ENCODE measurements at regions not wholly inside any gene's neighbourhood (a gene's known extent, or its start where the extent isn't known, plus 50 kb on each side); places are given as distances from the start of the nearest gene placed in this dataset.

GRCh38 chr5:173691931-173692330 is 75.5 kb upstream of the BOD1 start (continued):
- TF ChIP-seq, protein P1, sequence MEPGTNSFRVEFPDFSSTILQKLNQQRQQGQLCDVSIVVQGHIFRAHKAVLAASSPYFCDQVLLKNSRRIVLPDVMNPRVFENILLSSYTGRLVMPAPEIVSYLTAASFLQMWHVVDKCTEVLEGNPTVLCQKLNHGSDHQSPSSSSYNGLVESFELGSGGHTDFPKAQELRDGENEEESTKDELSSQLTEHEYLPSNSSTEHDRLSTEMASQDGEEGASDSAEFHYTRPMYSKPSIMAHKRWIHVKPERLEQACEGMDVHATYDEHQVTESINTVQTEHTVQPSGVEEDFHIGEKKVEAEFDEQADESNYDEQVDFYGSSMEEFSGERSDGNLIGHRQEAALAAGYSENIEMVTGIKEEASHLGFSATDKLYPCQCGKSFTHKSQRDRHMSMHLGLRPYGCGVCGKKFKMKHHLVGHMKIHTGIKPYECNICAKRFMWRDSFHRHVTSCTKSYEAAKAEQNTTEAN (CRISPR knock-in tag; IDR thresholded peaks at IDR 0.05): no peak
- TF ChIP-seq, protein P2, sequence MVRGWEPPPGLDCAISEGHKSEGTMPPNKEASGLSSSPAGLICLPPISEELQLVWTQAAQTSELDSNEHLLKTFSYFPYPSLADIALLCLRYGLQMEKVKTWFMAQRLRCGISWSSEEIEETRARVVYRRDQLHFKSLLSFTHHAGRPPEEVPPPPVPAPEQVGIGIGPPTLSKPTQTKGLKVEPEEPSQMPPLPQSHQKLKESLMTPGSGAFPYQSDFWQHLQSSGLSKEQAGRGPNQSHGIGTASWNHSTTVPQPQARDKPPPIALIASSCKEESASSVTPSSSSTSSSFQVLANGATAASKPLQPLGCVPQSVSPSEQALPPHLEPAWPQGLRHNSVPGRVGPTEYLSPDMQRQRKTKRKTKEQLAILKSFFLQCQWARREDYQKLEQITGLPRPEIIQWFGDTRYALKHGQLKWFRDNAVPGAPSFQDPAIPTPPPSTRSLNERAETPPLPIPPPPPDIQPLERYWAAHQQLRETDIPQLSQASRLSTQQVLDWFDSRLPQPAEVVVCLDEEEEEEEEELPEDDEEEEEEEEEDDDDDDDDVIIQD (CRISPR knock-in tag; IDR thresholded peaks at IDR 0.05): no peak
- no peak for TF ChIP-seq PHTF2 (CRISPR knock-in tag; IDR thresholded peaks at IDR 0.05)
- no peak for TF ChIP-seq TCF7L2 (IDR thresholded peaks at IDR 0.05; ENCODE audit: low read depth, low read length)
- TF ChIP-seq, protein P3, sequence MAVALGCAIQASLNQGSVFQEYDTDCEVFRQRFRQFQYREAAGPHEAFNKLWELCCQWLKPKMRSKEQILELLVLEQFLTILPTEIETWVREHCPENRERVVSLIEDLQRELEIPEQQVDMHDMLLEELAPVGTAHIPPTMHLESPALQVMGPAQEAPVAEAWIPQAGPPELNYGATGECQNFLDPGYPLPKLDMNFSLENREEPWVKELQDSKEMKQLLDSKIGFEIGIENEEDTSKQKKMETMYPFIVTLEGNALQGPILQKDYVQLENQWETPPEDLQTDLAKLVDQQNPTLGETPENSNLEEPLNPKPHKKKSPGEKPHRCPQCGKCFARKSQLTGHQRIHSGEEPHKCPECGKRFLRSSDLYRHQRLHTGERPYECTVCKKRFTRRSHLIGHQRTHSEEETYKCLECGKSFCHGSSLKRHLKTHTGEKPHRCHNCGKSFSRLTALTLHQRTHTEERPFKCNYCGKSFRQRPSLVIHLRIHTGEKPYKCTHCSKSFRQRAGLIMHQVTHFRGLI (CRISPR knock-in tag; IDR thresholded peaks at IDR 0.05): no peak
- peak; percentile 48 for TF ChIP-seq NCOR1 (IDR thresholded peaks at IDR 0.05)
- no peak for TF ChIP-seq ZNF431 (CRISPR knock-in tag; IDR thresholded peaks at IDR 0.05)
- TF ChIP-seq E2F1 (CRISPR knock-in tag; IDR thresholded peaks at IDR 0.05): no peak
- TF ChIP-seq CHD4 (IDR thresholded peaks at IDR 0.05; ENCODE audit: insufficient read depth, insufficient replicate concordance, low read depth, low read length, poor library complexity, severe bottlenecking): peak; percentile 63
- no peak for TF ChIP-seq HNRNPK (IDR thresholded peaks at IDR 0.05; ENCODE audit: low read depth, low read length, poor library complexity, severe bottlenecking)
- TF ChIP-seq ZNF124 (CRISPR knock-in tag; IDR thresholded peaks at IDR 0.05): no peak
- TF ChIP-seq GTF2A2 (tag; IDR thresholded peaks at IDR 0.05): no peak
- no peak for TF ChIP-seq FOXK2 (conservative IDR thresholded peaks at IDR 0.05 in 1 of 2, IDR thresholded peaks at IDR 0.05 in 1 of 2; ENCODE audit: low read depth in 2 of 2)
- no peak for TF ChIP-seq ZNF224 (CRISPR knock-in tag; IDR thresholded peaks at IDR 0.05)
- no peak for TF ChIP-seq JUNB (CRISPR knock-in tag; conservative IDR thresholded peaks at IDR 0.05)
- TF ChIP-seq KDM4B (IDR thresholded peaks at IDR 0.05; ENCODE audit: borderline replicate concordance in 2 of 2, low read depth in 1 of 2): no peak
- TF ChIP-seq BCOR (IDR thresholded peaks at IDR 0.05): peak; percentile 100
- no peak for TF ChIP-seq CBX2 (IDR thresholded peaks at IDR 0.05; ENCODE audit: insufficient read depth, low read length, poor library complexity, severe bottlenecking)
- TF ChIP-seq SMARCA4 (IDR thresholded peaks at IDR 0.05): peak; percentile 84
- TF ChIP-seq ZNF146 (CRISPR knock-in tag; IDR thresholded peaks at IDR 0.05; ENCODE audit: unreplicated experiment): no peak
- peak; percentile 59; the same call in 1 of the 2 replicates for TF ChIP-seq HDGF (IDR thresholded peaks at IDR 0.05)
- TF ChIP-seq ELF1 (tag; IDR thresholded peaks at IDR 0.05): no peak
- no peak for TF ChIP-seq KDM2B (CRISPR knock-in tag; IDR thresholded peaks at IDR 0.05)
- no peak for TF ChIP-seq CREM (IDR thresholded peaks at IDR 0.05; ENCODE audit: low read depth)
- no peak for TF ChIP-seq POLR3A (IDR thresholded peaks at IDR 0.05; ENCODE audit: borderline replicate concordance, extremely low read depth, insufficient read depth, insufficient read length)
- no peak for TF ChIP-seq ERF (CRISPR knock-in tag; IDR thresholded peaks at IDR 0.05)
- 0 out of 2 replicates have a peak, but pooled peaks have one; percentile 47 for TF ChIP-seq THRAP3 (IDR thresholded peaks at IDR 0.05; ENCODE audit: borderline replicate concordance)

Data from K562 (cell line).